HG02642 (cell line): ENCODE measurements at regions not wholly inside any gene's neighbourhood (a gene's known extent, or its start where the extent isn't known, plus 50 kb on each side); places are given as distances from the start of the nearest gene placed in this dataset.
A peak's percentile ranks its signal among the peaks of the same experiment; 100 is the strongest.

ENCODE experiments used
- ATAC-seq: cut with Tn5 transposase; IDR thresholded peaks from one replicate; pipeline ENCODE4 v1.9.1; 2021; ENCODE audit warnings: mild to moderate bottlenecking; ENCODE audit not compliant: unreplicated experiment, poor library complexity

DNA sequence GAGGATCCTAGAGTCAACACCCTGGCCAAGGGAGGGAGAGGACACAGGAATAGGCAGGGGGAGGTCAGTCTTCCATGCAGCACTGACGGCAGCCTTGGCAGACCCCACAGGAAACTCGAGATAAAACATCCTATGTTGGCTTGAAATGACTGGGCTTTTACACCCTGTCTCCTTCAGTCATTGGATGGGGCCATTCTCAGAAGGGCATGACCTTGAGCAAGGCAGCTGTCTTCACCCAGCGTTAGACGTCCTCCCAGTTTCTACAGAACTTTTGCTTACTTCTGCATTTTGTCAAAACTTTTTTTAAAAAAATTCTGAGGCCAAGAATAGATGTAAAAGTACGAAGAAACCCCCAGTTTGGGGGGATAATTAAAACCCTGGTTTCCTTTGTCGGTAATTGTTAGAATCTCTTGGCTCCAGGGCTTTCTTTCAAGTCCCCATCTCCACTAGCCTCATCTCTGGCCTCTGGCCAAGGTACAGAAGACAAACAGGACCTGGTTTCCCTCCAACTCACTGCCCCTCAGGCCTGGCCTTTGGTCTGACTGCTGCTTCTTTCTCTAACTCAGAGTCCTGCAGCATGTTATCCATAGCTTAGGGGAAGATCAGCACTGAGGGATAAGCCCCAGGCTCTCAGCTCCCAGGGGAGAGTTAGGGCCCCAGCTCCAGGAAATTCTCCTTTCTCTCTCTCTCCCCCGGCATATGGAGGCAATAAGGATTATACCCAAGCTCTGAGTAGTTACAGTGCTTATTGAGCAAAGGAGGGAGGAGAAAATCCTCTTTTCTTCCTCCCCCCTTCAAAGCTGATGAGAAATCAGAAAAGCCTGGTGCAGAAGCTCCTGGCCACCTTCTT is 51.6 kb upstream of the KCND3 start:
- peak; percentile 73 for ATAC-seq

- ATAC-seq: no peak
Observed at GRCh38 chr1:112043901-112044300, 54.4 kb upstream of the KCND3 start.

- ATAC-seq: no peak
Observed at GRCh38 chr1:112044745-112045144, 55.3 kb upstream of the KCND3 start.

DNA sequence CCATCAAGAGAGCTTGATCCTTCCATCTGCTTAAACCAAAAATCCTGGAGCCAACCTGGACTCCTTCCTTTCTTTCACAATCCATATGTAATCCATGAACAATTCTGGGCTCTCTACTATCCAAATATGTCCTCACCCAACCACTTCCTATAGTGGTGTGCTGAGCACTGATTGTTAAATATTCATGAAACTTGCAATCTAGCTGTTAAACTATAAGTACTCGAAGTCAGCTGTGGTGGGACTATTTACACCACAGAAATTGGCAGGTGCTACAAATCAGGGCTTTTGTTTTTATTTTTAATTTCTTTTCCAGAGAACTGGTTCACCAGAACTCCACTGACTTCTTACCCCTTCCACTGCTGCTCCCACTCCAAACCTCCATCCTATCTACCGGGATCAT is 57.2 kb upstream of the KCND3 start:
- ATAC-seq: no peak

- no peak for ATAC-seq
Observed at GRCh38 chr1:112048421-112048820, 59.0 kb upstream of the KCND3 start.

- no peak for ATAC-seq
Observed at GRCh38 chr1:112054510-112054909, 65.0 kb upstream of the KCND3 start.

DNA sequence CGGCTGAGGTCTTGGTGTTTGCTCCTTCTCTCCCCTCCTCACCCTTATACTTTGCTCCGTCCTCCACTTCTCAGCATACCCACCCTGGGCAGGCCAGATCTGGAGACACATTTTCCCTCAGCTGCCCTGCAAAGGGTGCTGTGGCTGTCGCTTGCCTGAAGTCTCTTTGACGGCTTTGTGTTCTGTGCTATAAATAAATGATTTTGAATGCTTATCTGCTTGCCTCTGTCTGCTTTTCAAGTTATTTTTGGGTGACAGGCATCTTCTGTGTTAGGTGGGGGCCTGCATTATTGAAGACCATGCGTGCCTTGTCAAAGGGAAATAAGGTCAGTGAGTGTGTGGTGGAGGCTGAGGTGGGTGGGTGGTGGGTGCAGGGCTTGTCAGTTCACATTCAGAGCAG is 66.9 kb upstream of the KCND3 start:
- no peak for ATAC-seq

DNA sequence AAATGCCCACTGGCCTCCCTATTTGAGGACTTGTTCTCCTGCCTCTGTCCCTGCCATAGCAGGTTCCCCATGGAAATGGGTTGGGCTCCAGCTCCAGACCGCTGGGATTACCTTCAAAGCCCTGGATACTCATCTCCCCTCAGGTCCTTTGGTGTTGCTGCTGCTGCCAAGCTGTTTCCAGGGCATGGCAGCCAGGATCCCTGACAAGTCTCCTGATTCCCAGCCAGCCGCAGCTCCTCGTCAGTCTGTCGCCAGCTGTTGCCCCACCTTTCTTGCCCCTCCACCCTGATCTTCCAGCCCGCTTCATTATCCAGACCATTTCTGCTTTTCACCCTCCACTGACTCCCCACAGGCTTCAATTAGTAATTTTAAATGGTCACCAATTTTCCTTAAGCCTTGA is 68.3 kb upstream of the KCND3 start:
- ATAC-seq: no peak

- ATAC-seq: no peak
Observed at GRCh38 chr1:112058815-112059450, 69.5 kb upstream of the KCND3 start.

GRCh38 chr1:112059679-112060078 is 70.2 kb upstream of the KCND3 start:
- ATAC-seq: no peak

DNA sequence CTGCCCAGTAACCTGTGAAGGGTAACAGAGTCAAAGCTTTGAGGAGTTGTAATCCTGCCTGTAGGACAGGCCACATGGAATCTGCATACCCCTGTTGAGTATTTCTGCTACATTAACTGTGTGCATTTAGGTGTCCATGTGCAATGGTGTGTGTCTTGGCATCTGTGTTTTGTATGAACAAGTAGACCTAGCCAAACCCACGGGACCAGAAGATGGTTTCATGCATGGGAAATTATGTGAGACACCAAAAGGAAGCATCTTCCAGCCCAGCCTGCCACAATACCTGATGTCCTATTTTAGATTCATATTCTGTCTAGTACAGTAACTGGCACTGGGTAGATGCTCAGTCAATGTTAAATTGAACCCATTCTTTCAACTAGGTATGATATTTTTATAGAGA is 70.8 kb upstream of the KCND3 start:
- ATAC-seq: no peak

DNA sequence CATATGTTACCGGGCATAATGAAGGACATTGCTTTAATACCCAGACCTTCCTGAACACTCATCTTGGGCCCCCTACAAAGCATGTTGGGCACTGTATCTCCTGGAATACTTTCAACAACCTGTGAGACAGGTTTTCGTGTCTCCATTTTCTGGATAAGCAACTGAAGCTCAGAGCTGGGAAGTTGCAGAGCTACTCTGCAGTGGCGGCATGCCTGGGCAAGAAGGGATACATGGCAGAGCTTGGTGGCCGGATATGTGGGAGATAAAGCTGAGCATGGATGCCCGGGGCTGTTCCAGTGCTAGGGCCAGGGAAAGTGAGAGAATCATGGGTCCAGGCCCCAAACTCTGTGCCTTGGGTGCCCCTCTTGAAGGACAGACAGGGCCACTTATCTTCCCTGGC is 71.6 kb upstream of the KCND3 start:
- ATAC-seq: no peak

GRCh38 chr1:112061901-112062320 is 72.4 kb upstream of the KCND3 start:
- ATAC-seq: no peak

DNA sequence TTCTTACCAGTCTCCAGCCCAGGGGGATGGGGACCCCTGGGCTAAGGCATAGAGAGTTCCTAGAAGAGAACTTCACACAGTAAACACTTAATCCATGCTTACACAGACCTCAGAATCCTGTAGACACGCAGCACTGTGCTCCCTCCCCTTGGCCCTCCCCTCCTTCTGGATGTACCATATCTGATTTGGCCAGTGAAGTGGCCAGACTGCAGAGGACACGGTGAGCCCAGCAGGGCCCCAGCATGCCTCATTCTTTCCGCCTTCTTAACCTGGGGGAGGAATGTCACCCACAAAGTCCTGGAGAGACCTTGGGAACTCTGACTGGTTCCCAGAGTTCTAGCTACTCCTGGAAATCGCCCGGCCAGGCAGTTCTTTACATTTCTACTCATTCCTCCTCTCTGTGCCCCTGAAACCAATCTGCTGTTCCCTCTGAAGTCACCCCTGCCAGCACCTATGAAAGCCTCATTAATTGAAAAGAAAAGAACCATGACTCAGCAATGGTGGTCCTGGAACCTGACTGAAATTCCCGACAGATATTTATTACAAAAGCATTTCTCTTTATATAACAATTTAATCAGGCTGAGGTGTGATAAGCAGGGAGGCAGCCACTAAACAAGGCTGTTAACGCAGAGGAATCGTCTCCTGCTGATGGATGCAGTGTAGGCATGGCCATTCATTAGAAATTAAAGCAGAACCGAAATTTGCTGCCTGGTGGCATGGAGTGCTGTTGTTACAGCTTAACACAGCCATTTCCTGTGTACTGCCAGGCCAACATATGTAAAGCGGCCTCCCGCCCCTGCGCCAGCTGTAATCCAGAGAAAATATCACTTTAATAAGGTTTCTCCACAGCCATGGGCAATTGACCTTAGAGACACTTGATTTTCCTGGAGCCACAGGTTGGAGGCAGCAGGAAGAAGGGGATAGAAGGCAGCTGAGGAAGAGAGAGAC is 74.6 kb upstream of the KCND3 start:
- ATAC-seq: peak; percentile 66

GRCh38 chr1:112067989-112068388 is 78.5 kb upstream of the KCND3 start:
- ATAC-seq: no peak

DNA sequence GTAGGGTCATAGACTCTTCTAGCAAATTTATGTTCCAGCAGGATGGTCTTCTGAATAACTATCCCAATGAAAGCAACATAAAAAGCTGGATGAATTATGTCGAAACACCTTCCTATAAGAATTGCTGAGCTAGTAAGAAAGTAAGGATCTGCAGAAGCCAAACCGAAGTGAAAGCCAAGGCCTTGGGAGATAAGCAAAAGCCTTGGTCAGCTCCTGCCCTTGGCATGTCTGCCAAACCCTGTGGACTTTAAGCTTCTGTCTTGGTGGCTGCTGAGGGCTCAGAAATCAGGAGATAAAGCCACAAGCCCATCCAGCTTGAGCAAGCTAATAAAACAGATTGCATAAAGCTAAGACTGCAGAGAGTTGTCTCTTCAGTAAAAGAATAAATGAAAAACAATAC is 81.2 kb upstream of the KCND3 start:
- ATAC-seq: no peak

DNA sequence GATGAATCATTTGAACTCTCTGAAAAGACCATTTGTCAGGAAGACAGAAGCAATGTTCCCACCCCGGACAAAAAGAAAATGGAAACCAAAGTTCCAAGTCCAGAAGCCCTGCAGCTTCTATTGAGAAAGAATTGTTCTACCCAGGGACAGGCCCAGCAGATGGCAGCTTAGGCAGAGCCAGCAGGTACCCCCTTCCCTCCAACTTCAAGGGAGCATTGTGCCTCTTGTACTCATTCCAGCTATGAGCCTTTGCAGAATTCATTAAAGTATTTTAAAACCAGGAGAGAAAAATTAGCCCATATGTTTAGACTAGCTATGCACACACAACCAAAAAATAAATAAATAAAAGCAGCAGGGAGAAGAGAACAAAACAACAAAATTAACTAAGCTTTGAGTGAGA is 85.2 kb upstream of the KCND3 start:
- ATAC-seq: no peak

DNA sequence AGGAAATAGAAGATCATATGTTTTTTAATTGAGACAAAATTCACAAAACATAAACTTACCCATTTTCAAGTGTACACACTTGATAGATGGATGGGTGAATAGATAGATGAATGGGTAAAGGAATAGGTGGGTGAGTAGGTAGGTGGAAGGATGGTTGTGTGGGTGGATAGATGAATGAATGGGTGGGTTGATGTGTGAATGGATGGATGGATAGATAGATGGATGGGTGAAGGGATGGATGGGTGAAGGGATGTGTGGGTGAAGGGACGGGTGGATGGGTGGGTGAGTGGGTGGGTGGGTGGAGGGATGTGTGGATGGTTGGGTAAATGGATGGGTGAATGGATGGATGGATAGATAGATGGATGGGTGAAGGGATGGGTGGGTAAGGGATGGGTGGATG is 86.1 kb upstream of the KCND3 start:
- no peak for ATAC-seq

GRCh38 chr1:112079446-112079845 is 90.0 kb upstream of the KCND3 start:
- no peak for ATAC-seq

- no peak for ATAC-seq
Observed at GRCh38 chr1:112083487-112083886, 94.0 kb upstream of the KCND3 start.
